ENCODE measurements at regions not wholly inside any gene's neighbourhood (a gene's known extent, or its start where the extent isn't known, plus 50 kb on each side); places are given as distances from the start of the nearest gene placed in this dataset.

DNA sequence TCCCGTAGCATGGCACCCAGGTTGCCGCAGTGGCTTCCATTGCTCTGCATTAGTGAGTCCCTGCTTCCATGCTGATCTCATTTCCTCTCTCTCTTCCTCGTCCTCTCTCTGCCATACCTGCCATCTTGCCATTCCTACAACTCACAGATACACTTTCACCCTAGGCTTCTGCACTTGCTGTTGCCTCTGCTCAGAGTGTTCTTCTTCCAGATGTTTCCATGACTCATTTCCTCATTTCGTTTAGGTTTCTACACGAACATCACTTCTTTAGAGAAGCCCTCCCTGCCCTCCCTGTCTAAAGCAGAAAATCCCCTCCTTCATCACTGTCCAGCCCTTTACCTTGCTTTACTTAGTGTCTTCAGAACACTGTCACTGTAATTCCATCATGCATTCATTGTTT is 115.2 kb upstream of the WWC1 start:
- H4K91ac ChIP-seq (ENCODE audit: low read length), result no peak overlapping the region
- H2AFZ ChIP-seq (ENCODE audit: low read depth, low read length), result no peak overlapping the region
- H3K14ac ChIP-seq (ENCODE audit: low read length in 2 of 2), result no peak overlapping the region
- H3K9ac ChIP-seq (ENCODE audit: low read length), result no peak overlapping the region
- no peak overlapping the region for H2BK120ac ChIP-seq (ENCODE audit: low read depth, low read length)
- H3K4me1 ChIP-seq (ENCODE audit: control insufficient read depth, insufficient read depth, low read depth, low read length), result peaks cover 14% of the 10 kb centered on the region
- no peak overlapping the region for H2BK5ac ChIP-seq (ENCODE audit: low read depth, low read length, poor library complexity, severe bottlenecking)
- no peak for DNase-seq
- no peaks in the 10 kb centered on the region for H3K9me3 ChIP-seq (ENCODE audit: control insufficient read depth, low read length)
- no peak overlapping the region for H4K8ac ChIP-seq (ENCODE audit: low read length)
- H3K79me1 ChIP-seq (replicated peaks; ENCODE audit: low read length, poor library complexity, severe bottlenecking), result no peaks in the 10 kb centered on the region
- H3K4me3 ChIP-seq (ENCODE audit: insufficient read depth in 1 of 2, low read depth in 1 of 2, low read length in 2 of 2), result no peak overlapping the region
- no peak overlapping the region for H2BK15ac ChIP-seq (ENCODE audit: low read depth, poor library complexity, severe bottlenecking)
- H3K36me3 ChIP-seq (ENCODE audit: control insufficient read depth in 1 of 2, insufficient read depth in 2 of 2, low read depth in 1 of 2, low read length in 2 of 2), result peaks cover 0 to 17% of the 10 kb centered on the region in 2 experiments
- H3K23ac ChIP-seq (ENCODE audit: low read length in 2 of 2), result no peak overlapping the region
- H3K27ac ChIP-seq (ENCODE audit: low read length, poor library complexity, severe bottlenecking), result no peak overlapping the region
- no peak overlapping the region for H3K18ac ChIP-seq (ENCODE audit: low read depth in 1 of 2, low read length in 2 of 2)
- WGBS, result 45% methylated on average over 5 of the region's 5 CpGs
- H3K4ac ChIP-seq (ENCODE audit: low read depth in 1 of 2, low read length in 2 of 2), result no peak overlapping the region
- no peak overlapping the region for H2BK12ac ChIP-seq (ENCODE audit: low read length in 2 of 2)
- peaks cover 0 to 47% of the 10 kb centered on the region in 2 experiments for H3K27me3 ChIP-seq (ENCODE audit: control insufficient read depth in 1 of 2, insufficient read depth in 1 of 2, low read length in 2 of 2)
- H2AK5ac ChIP-seq (ENCODE audit: low read length, severe bottlenecking), result no peak overlapping the region
- H3K4me2 ChIP-seq (ENCODE audit: low read length, poor library complexity, severe bottlenecking), result no peak overlapping the region

DNA sequence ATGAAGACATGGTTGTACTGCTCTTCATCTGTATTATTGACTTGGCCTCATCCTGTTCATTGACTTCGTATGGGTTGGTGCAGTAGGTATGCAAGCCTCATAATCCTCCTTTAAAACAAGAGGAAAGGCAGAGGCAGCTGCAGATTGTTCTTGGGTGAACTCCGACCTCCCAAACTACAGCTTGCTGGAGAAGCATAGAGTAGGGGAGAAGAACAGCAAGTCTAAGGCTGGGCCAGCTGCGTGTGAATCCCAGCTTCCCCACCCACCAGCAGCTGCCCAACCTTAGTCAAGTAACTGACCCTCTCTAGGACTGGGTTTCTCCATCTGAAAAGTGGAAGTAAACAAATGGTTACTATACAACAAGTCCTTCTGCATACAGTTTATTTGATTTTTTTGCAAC is 114.5 kb upstream of the WWC1 start:
- no peaks in the 10 kb centered on the region for H3K9me3 ChIP-seq (ENCODE audit: control insufficient read depth, low read length)
- peaks cover 0 to 40% of the 10 kb centered on the region in 2 experiments for H3K27me3 ChIP-seq (ENCODE audit: control insufficient read depth in 1 of 2, insufficient read depth in 1 of 2, low read length in 2 of 2)
- H2BK120ac ChIP-seq (ENCODE audit: low read depth, low read length), result no peak overlapping the region
- no peak overlapping the region for H3K23ac ChIP-seq (ENCODE audit: low read length in 2 of 2)
- H3K14ac ChIP-seq (ENCODE audit: low read length in 2 of 2), result no peak overlapping the region
- H2AFZ ChIP-seq (ENCODE audit: low read depth, low read length), result no peak overlapping the region
- H3K4me2 ChIP-seq (ENCODE audit: low read length, poor library complexity, severe bottlenecking), result no peak overlapping the region
- no peaks in the 10 kb centered on the region for H3K79me1 ChIP-seq (replicated peaks; ENCODE audit: low read length, poor library complexity, severe bottlenecking)
- no peak overlapping the region for H3K4me3 ChIP-seq (ENCODE audit: insufficient read depth in 1 of 2, low read depth in 1 of 2, low read length in 2 of 2)
- no peak overlapping the region for H3K27ac ChIP-seq (ENCODE audit: low read length, poor library complexity, severe bottlenecking)
- WGBS, result 50% methylated on average over 1 of the region's 3 CpGs
- DNase-seq, result no peak
- H4K8ac ChIP-seq (ENCODE audit: low read length), result no peak overlapping the region
- no peak overlapping the region for H2BK12ac ChIP-seq (ENCODE audit: low read length in 2 of 2)
- H4K91ac ChIP-seq (ENCODE audit: low read length), result no peak overlapping the region
- H3K4me1 ChIP-seq (ENCODE audit: control insufficient read depth, insufficient read depth, low read depth, low read length), result peaks cover 12% of the 10 kb centered on the region
- H2AK5ac ChIP-seq (ENCODE audit: low read length, severe bottlenecking), result no peak overlapping the region
- H3K18ac ChIP-seq (ENCODE audit: low read depth in 1 of 2, low read length in 2 of 2), result no peak overlapping the region
- peaks cover 0 to 20% of the 10 kb centered on the region in 2 experiments for H3K36me3 ChIP-seq (ENCODE audit: control insufficient read depth in 1 of 2, insufficient read depth in 2 of 2, low read depth in 1 of 2, low read length in 2 of 2)
- H3K4ac ChIP-seq (ENCODE audit: low read depth in 1 of 2, low read length in 2 of 2), result no peak overlapping the region
- H2BK5ac ChIP-seq (ENCODE audit: low read depth, low read length, poor library complexity, severe bottlenecking), result no peak overlapping the region
- H2BK15ac ChIP-seq (ENCODE audit: low read depth, poor library complexity, severe bottlenecking), result no peak overlapping the region
- H3K9ac ChIP-seq (ENCODE audit: low read length), result no peak overlapping the region

DNA sequence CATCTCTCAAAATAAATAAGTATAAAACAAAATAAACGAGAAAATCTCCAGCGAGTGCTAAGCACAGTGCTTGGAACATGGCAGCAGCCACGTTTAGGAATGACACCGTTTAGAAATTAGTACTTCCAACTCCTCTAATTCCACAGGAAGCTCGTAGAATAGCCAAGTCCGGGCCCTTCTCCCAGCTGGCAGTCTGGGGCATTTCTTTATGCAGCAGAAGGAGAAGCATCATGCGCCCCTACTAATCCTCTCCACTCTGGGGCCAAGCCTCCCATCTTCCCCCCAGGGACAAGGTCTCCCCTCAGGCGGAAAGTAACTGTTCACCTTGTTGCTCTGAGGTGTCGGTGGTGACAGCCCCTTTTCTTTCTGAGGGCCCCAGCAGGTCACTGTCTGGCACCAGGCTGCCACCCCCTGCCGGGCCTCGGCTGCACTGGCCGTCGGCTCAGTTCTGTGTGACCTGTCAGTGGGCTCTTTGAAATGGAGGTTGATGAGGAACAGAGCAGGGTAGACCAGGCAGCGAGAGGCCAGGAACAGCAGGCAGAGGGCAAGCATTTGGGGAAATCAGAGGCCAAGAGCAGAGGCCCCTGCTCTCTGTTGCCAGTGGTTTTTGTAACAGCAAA is 113.5 kb upstream of the WWC1 start:
- H3K4me1 ChIP-seq (ENCODE audit: control insufficient read depth, insufficient read depth, low read depth, low read length), result peaks cover 12% of the 10 kb centered on the region
- no peak overlapping the region for H3K4me2 ChIP-seq (ENCODE audit: low read length, poor library complexity, severe bottlenecking)
- H3K18ac ChIP-seq (ENCODE audit: low read depth in 1 of 2, low read length in 2 of 2), result no peak overlapping the region
- peak overlapping the region in 1 of 2 experiments; percentile 29 for H3K4me3 ChIP-seq (ENCODE audit: insufficient read depth in 1 of 2, low read depth in 1 of 2, low read length in 2 of 2)
- no peak overlapping the region for H2BK12ac ChIP-seq (ENCODE audit: low read length in 2 of 2)
- no peak overlapping the region for H2AFZ ChIP-seq (ENCODE audit: low read depth, low read length)
- H3K27ac ChIP-seq (ENCODE audit: low read length, poor library complexity, severe bottlenecking), result peak overlapping the region; percentile 16
- H3K4ac ChIP-seq (ENCODE audit: low read depth in 1 of 2, low read length in 2 of 2), result no peak overlapping the region
- H3K23ac ChIP-seq (ENCODE audit: low read length in 2 of 2), result no peak overlapping the region
- peaks cover 0 to 32% of the 10 kb centered on the region in 2 experiments for H3K27me3 ChIP-seq (ENCODE audit: control insufficient read depth in 1 of 2, insufficient read depth in 1 of 2, low read length in 2 of 2)
- H2BK5ac ChIP-seq (ENCODE audit: low read depth, low read length, poor library complexity, severe bottlenecking), result no peak overlapping the region
- H3K9me3 ChIP-seq (ENCODE audit: control insufficient read depth, low read length), result no peaks in the 10 kb centered on the region
- H2AK5ac ChIP-seq (ENCODE audit: low read length, severe bottlenecking), result no peak overlapping the region
- no peak overlapping the region for H2BK120ac ChIP-seq (ENCODE audit: low read depth, low read length)
- no peak overlapping the region for H4K8ac ChIP-seq (ENCODE audit: low read length)
- DNase-seq, result no peak
- no peak overlapping the region for H3K14ac ChIP-seq (ENCODE audit: low read length in 2 of 2)
- H2BK15ac ChIP-seq (ENCODE audit: low read depth, poor library complexity, severe bottlenecking), result no peak overlapping the region
- H4K91ac ChIP-seq (ENCODE audit: low read length), result no peak overlapping the region
- no peaks in the 10 kb centered on the region for H3K79me1 ChIP-seq (replicated peaks; ENCODE audit: low read length, poor library complexity, severe bottlenecking)
- no peak overlapping the region for H3K9ac ChIP-seq (ENCODE audit: low read length)
- peaks cover 0 to 21% of the 10 kb centered on the region in 2 experiments for H3K36me3 ChIP-seq (ENCODE audit: control insufficient read depth in 1 of 2, insufficient read depth in 2 of 2, low read depth in 1 of 2, low read length in 2 of 2)
- WGBS, result 29% methylated on average over 14 of the region's 14 CpGs

DNA sequence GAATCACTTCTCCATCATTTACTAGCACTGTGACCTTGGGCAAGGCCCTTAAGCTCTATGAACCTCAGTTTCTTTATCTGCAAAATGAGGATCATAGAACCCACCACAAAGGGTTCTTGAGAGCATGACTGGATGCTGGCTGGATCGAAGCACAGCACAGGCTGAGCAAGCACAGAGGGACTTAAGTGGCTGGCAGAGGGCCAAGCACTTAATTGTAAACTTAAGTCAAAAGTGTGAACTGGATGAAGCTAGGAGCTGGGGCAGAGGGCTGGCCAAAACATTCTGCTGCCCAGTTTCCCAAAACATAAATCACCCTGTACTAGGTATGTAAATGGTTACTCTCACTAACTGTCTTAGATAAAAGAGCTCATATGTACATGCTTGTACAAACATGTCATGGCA is 112.3 kb upstream of the WWC1 start:
- Histone ChIP-seq H2AFZ (ENCODE audit: low read depth, low read length) (no peak overlapping the region), H2BK15ac (ENCODE audit: low read depth, poor library complexity, severe bottlenecking) (no peak overlapping the region), H2BK5ac (ENCODE audit: low read depth, low read length, poor library complexity, severe bottlenecking) (no peak overlapping the region), H3K36me3 (ENCODE audit: control insufficient read depth in 1 of 2, insufficient read depth in 2 of 2, low read depth in 1 of 2, low read length in 2 of 2) (peaks cover 0 to 21% of the 10 kb centered on the region in 2 experiments), H3K4me3 (ENCODE audit: insufficient read depth in 1 of 2, low read depth in 1 of 2, low read length in 2 of 2) (no peak overlapping the region), H3K9ac (ENCODE audit: low read length) (no peak overlapping the region), H2BK120ac (ENCODE audit: low read depth, low read length) (no peak overlapping the region), H3K9me3 (ENCODE audit: control insufficient read depth, low read length) (no peaks in the 10 kb centered on the region), H3K27me3 (ENCODE audit: control insufficient read depth in 1 of 2, insufficient read depth in 1 of 2, low read length in 2 of 2) (peaks cover 0 to 32% of the 10 kb centered on the region in 2 experiments), H4K91ac (ENCODE audit: low read length) (no peak overlapping the region), H3K4me1 (ENCODE audit: control insufficient read depth, insufficient read depth, low read depth, low read length) (peaks cover 12% of the 10 kb centered on the region), H3K23ac (ENCODE audit: low read length in 2 of 2) (no peak overlapping the region), H3K79me1 (replicated peaks; ENCODE audit: low read length, poor library complexity, severe bottlenecking) (no peaks in the 10 kb centered on the region), H3K4ac (ENCODE audit: low read depth in 1 of 2, low read length in 2 of 2) (no peak overlapping the region), H3K27ac (ENCODE audit: low read length, poor library complexity, severe bottlenecking) (no peak overlapping the region), H4K8ac (ENCODE audit: low read length) (no peak overlapping the region), H3K4me2 (ENCODE audit: low read length, poor library complexity, severe bottlenecking) (no peak overlapping the region), H2AK5ac (ENCODE audit: low read length, severe bottlenecking) (no peak overlapping the region), H3K14ac (ENCODE audit: low read length in 2 of 2) (no peak overlapping the region), H2BK12ac (ENCODE audit: low read length in 2 of 2) (no peak overlapping the region), H3K18ac (ENCODE audit: low read depth in 1 of 2, low read length in 2 of 2) (no peak overlapping the region)
- DNase-seq, result peak; percentile 43
- WGBS, result 13% methylated on average over 1 of the region's 1 CpG
